B cell (primary cell): ENCODE measurements at regions not wholly inside any gene's neighbourhood (a gene's known extent, or its start where the extent isn't known, plus 50 kb on each side); places are given as distances from the start of the nearest gene placed in this dataset.

Experiments
- ATAC-seq: fragments of 200-7000 bp; cut with Tn5 transposase; one replicate; pipeline ENCODE4 v1.10.0; 2021; ENCODE audit warnings: low read depth, mild to moderate bottlenecking, moderate number of reproducible peaks, moderate library complexity
- CTCF ChIA-PET: fragments of 350-600 bp; sonication (Branson Sonifier 250); formaldehyde crosslinking; loops from one replicate; lab custom pipeline; 2021; ENCODE audit warnings: antibody characterized with exemption, inconsistent platforms; lab: Charles Lee
- POLR2A ChIA-PET: fragments of 350-600 bp; sonication (Branson Sonifier 250); formaldehyde crosslinking; loops from one replicate; lab custom pipeline; 2021; ENCODE audit warnings: antibody characterized with exemption; lab: Charles Lee
- DNase-seq: peaks from one replicate; pipeline ENCODE4 v3.0.0; 2013
- H2AFZ ChIP-seq: 2 replicates; pipeline ENCODE4 v1.6.1; 2012; ENCODE audit warnings: mild to moderate bottlenecking, low read depth, low read length; ENCODE audit not compliant: insufficient read depth, poor library complexity, severe bottlenecking
- H3K27ac ChIP-seq, 2 donors: 1 replicate in 1 of 2; 2 replicates in 1 of 2; pipeline ENCODE4 v1.5.1; 2012 to 2013; ENCODE audit warnings: low read length in 2 of 2, mild to moderate bottlenecking in 2 of 2, moderate library complexity in 1 of 2
- H3K27me3 ChIP-seq, 4 experiments: fragments of 200-600 bp in 1 of 4; sonication (generic) in 1 of 4; replicated peaks in 1 of 4; 1 replicate in 2 of 4; 2 replicates in 2 of 4; pipeline versions ENCODE4 v1.6.1 to v1.7.0; 2013 to 2016; ENCODE audit warnings: low read length in 3 of 4, mild to moderate bottlenecking in 2 of 4, mixed read lengths in 1 of 4, moderate library complexity in 1 of 4; ENCODE audit not compliant: insufficient read depth in 4 of 4, control insufficient read depth in 3 of 4; ENCODE audit errors: control extremely low read depth in 1 of 4
- H3K36me3 ChIP-seq, 2 experiments: replicated peaks in 1 of 2; 1 replicate in 1 of 2; 2 replicates in 1 of 2; pipeline versions ENCODE4 v1.6.1 to v1.7.1; 2013; ENCODE audit warnings: low read length in 1 of 2; ENCODE audit not compliant: insufficient read depth in 2 of 2, control insufficient read depth in 1 of 2; ENCODE audit errors: control extremely low read depth in 1 of 2, extremely low read depth in 1 of 2
- H3K4me1 ChIP-seq, 2 donors: fragments of 200-600 bp in 1 of 2; sonication (generic) in 1 of 2; 1 replicate in 1 of 2; 2 replicates in 1 of 2; pipeline versions ENCODE4 v1.5.1 to v1.6.1; 2013 to 2017; ENCODE audit warnings: low read length in 2 of 2; ENCODE audit not compliant: control insufficient read depth in 2 of 2, insufficient read depth in 2 of 2
- H3K4me2 ChIP-seq: replicated peaks from 2 replicates; pipeline ENCODE3; 2012; ENCODE audit warnings: mild to moderate bottlenecking, low read depth, low read length; ENCODE audit not compliant: poor library complexity, severe bottlenecking
- H3K4me3 ChIP-seq, 5 experiments: fragments of 200-600 bp in 1 of 5; sonication (generic) in 1 of 5; 1 replicate in 3 of 5; 2 replicates in 2 of 5; pipeline versions ENCODE4 v1.5.1 to v1.7.0; 2011 to 2016; ENCODE audit warnings: low read length in 4 of 5, mild to moderate bottlenecking in 4 of 5, low read depth in 2 of 5, control low read depth in 1 of 5, moderate library complexity in 1 of 5; ENCODE audit not compliant: insufficient read depth in 1 of 5; ENCODE audit errors: control extremely low read depth in 1 of 5, extremely low read depth in 1 of 5
- H3K79me2 ChIP-seq: fragments of 200-600 bp; sonication (generic); one replicate; pipeline ENCODE4 v1.6.0; 2016; ENCODE audit warnings: low read length; ENCODE audit not compliant: control insufficient read depth, insufficient read depth
- H3K9ac ChIP-seq: fragments of 200-600 bp; sonication (generic); 2 replicates; pipeline ENCODE4 v1.6.1; 2017; ENCODE audit warnings: mild to moderate bottlenecking, low read length, moderate library complexity
- H3K9me3 ChIP-seq, 3 donors: one replicate each; pipeline versions ENCODE4 v1.6.1 to v1.7.1; 2013; ENCODE audit warnings: low read length in 2 of 3; ENCODE audit not compliant: control insufficient read depth in 2 of 3, insufficient read depth in 1 of 3; ENCODE audit errors: control extremely low read depth in 1 of 3
- H4K20me1 ChIP-seq: 2 replicates; pipeline ENCODE4 v1.6.0; 2012; ENCODE audit warnings: mild to moderate bottlenecking, low read length; ENCODE audit not compliant: insufficient read depth, control insufficient read depth, poor library complexity, severe bottlenecking
- H3K27ac Mint-ChIP-seq: one replicate; pipeline ENCODE4 v1.8.0; 2021; ENCODE audit warnings: mixed read lengths
- H3K27me3 Mint-ChIP-seq: one replicate; pipeline ENCODE4 v1.8.0; 2021; ENCODE audit warnings: mixed read lengths
- H3K4me1 Mint-ChIP-seq: one replicate; pipeline ENCODE4 v1.8.0; 2021; ENCODE audit warnings: mixed read lengths
- H3K4me3 Mint-ChIP-seq: one replicate; pipeline ENCODE4 v1.8.0; 2021; ENCODE audit warnings: mixed read lengths
- H3K9me3 Mint-ChIP-seq: one replicate; pipeline ENCODE4 v1.8.0; 2022; ENCODE audit warnings: mixed read lengths; ENCODE audit not compliant: insufficient read depth
- EZH2 ChIP-seq: IDR thresholded peaks from 2 replicates; pipeline ENCODE4 v1.6.1; 2012; ENCODE audit warnings: borderline replicate concordance, low read depth, mild to moderate bottlenecking, moderate library complexity, low read length; ENCODE audit not compliant: insufficient read depth, poor library complexity, severe bottlenecking
- WGBS: methylation state at CpG from one replicate; pipeline ENCODE4 v1.1.5; 2013; ENCODE audit warnings: missing lambda C conversion rate; ENCODE audit not compliant: insufficient coverage; 5-methylcytosine and 5-hydroxymethylcytosine counted together
- intact Hi-C: fragments of 100-400 bp; cut with micrococcal nuclease; formaldehyde crosslinking; loops from one replicate; pipeline ENCODE4 v1.10.0; 2022
- TF ChIP-seq, protein P1 (sequence below): fragments of 200-600 bp; IDR thresholded peaks from one replicate; pipeline ENCODE4 v1.8.0; 2022; ENCODE audit warnings: antibody characterized with exemption, mild to moderate bottlenecking

DNA sequence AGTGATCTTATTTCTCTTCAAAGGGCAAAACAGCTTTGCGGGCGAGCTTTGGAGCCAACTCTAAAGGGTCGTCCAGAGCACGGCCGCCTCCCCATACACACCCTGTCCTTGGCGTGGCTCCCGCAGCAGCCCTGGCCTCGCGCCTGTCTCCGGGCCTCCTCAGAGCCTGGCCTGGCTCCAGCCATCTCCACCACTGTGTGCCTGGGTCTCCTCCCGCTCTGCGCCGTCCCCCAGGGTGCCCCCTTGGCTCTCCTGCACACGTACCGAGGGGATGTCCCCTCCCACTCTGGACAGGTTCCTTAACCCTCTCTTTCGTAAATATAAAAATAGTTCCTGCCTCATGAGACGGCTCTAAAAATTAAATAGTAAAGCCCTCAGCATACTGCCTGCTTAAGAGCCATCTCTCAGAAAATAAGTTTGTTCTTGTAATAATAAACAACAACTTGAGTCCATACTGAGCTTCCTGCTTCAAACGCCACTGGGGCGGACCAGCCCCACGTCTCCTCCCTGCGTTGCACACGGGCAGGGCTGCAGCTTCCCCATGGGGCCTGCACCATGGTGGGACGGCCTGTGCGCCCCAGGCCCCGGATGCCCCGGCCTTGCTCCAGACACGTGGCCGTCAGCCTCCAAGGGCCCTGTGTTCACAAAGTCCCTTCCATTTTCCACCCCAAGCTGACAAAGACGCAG, 226.2 kb downstream of the TTLL2 start:
- no peak for DNase-seq
- intact Hi-C loops = no loop called here
- Histone ChIP-seq H3K27ac (no peak overlapping the region), H3K9ac (no peak overlapping the region), H4K20me1 (no peaks in the 10 kb centered on the region), H3K79me2 (no peaks in the 10 kb centered on the region), H2AFZ (no peak overlapping the region), H3K4me3 (no peak overlapping the region), H3K27me3 (no peaks in the 10 kb centered on the region), H3K4me1 (no peaks in the 10 kb centered on the region), H3K9me3 (peaks cover 1 to 23% (median 4%) of the 10 kb centered on the region in 3 donors), H3K4me2 (no peak overlapping the region), H3K36me3 (no peaks in the 10 kb centered on the region)
- H3K27me3 Mint-ChIP-seq = no peaks in the 10 kb centered on the region
- H3K4me1 Mint-ChIP-seq = no peaks in the 10 kb centered on the region
- WGBS = 94% methylated on average over 19 of the region's 29 CpGs
- H3K4me3 Mint-ChIP-seq = no peak overlapping the region
- H3K27ac Mint-ChIP-seq = no peak overlapping the region
- CTCF ChIA-PET = no interaction called here
- TF ChIP-seq, protein P1, sequence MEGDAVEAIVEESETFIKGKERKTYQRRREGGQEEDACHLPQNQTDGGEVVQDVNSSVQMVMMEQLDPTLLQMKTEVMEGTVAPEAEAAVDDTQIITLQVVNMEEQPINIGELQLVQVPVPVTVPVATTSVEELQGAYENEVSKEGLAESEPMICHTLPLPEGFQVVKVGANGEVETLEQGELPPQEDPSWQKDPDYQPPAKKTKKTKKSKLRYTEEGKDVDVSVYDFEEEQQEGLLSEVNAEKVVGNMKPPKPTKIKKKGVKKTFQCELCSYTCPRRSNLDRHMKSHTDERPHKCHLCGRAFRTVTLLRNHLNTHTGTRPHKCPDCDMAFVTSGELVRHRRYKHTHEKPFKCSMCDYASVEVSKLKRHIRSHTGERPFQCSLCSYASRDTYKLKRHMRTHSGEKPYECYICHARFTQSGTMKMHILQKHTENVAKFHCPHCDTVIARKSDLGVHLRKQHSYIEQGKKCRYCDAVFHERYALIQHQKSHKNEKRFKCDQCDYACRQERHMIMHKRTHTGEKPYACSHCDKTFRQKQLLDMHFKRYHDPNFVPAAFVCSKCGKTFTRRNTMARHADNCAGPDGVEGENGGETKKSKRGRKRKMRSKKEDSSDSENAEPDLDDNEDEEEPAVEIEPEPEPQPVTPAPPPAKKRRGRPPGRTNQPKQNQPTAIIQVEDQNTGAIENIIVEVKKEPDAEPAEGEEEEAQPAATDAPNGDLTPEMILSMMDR = no peak
- TF ChIP-seq EZH2 = no peak
- H3K9me3 Mint-ChIP-seq = peaks cover 2% of the 10 kb centered on the region
- no peak for ATAC-seq
- POLR2A ChIA-PET = no interaction called here

DNA sequence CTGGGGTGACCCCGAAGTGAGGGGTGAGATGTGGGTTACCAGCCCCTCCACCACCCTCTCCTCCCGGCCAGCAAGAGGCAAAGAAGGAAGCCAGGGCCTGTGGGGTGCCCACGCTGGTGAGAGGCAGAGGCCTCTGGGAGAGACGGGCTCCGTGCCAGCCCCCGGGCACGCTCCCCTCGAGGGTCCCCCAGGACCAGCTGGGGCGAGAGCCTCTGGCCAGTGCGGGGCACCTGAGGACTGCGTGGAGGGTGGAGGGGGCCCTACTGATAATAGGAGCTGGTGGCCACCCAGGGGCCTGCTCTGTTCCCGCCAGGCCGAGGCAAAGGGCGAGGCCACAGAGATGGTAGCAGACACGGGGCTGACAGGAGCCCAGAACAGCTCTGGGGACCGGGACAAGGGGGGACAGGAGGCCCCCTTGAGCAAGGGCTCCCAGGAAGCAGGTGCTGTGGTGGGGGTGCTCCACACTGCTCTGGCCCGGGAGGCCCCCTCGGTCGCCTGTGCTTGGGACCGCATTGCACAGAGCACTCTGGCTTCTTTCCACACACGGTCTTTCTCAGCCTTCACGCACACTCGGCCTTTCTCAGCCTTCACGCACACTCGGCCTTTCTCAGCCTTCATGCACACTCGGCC, 226.9 kb downstream of the TTLL2 start:
- no peak overlapping the region for H3K4me3 Mint-ChIP-seq
- Histone ChIP-seq H3K27me3 (no peaks in the 10 kb centered on the region), H3K79me2 (no peaks in the 10 kb centered on the region), H3K9me3 (peaks cover 3 to 18% (median 4%) of the 10 kb centered on the region in 3 donors), H3K4me3 (no peak overlapping the region), H2AFZ (no peak overlapping the region), H3K4me2 (no peak overlapping the region), H3K27ac (no peak overlapping the region), H3K36me3 (no peaks in the 10 kb centered on the region), H3K9ac (no peak overlapping the region), H4K20me1 (no peaks in the 10 kb centered on the region), H3K4me1 (no peaks in the 10 kb centered on the region)
- H3K27me3 Mint-ChIP-seq = no peaks in the 10 kb centered on the region
- TF ChIP-seq, protein P1 = no peak
- TF ChIP-seq EZH2 = no peak
- H3K27ac Mint-ChIP-seq = no peak overlapping the region
- H3K4me1 Mint-ChIP-seq = no peaks in the 10 kb centered on the region
- intact Hi-C loops = no loop called here
- DNase-seq (no peak), ATAC-seq (no peak)
- WGBS = 90% methylated on average over 25 of the region's 26 CpGs
- ChIA-PET CTCF (no interaction called here), POLR2A (no interaction called here)
- H3K9me3 Mint-ChIP-seq = peaks cover 6% of the 10 kb centered on the region
